ENCODE measurements at regions not wholly inside any gene's neighbourhood (a gene's known extent, or its start where the extent isn't known, plus 50 kb on each side); places are given as distances from the start of the nearest gene placed in this dataset.
A peak's percentile ranks its signal among the peaks of the same experiment; 100 is the strongest.

DNA sequence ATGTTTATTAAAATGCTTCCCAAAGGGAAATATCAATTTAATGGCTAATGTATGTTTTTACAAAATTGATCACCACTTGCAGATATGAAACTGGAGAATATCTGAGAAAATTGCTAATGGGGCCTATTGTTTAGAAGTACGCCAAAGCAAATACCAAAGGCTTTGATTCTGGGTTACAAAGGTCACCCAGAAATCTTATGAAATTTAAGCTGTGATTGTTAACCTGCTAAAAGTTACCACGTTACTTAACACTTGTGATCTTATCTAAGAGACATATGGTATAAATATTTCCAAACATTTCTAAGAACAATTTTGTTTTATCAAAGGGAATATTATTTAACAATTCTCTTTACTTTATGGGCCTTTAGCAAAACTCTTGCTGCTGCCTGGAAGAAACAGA lies 383.3 kb downstream of the TFAP2A start:
- CTCF ChIA-PET, result no interaction called here
- intact Hi-C loops (cut with micrococcal nuclease; ENCODE audit: unreplicated experiment), result loop anchor here (2.0 kb wide), 1 partner anchor 383 kb away; the partner anchor contains the start of gene TFAP2A
- POLR2A ChIA-PET (ENCODE audit: low non-redundant PET), result no interaction called here
- TF ChIP-seq CTCF (conservative IDR thresholded peaks at IDR 0.05; ENCODE audit: low read depth, low read length) (no peak), EZH2 (IDR thresholded peaks at IDR 0.05; ENCODE audit: borderline replicate concordance, low read depth, low read length, poor library complexity, severe bottlenecking) (no peak)
- no peaks in the 10 kb centered on the region for H3K27me3 ChIP-seq (replicated peaks; ENCODE audit: insufficient read depth, low read depth, low read length, poor library complexity)
- H3K9me3 ChIP-seq (ENCODE audit: low read depth, low read length, poor library complexity, severe bottlenecking), result no peaks in the 10 kb centered on the region
- H3K4me3 ChIP-seq (ENCODE audit: low read depth, low read length, poor library complexity, severe bottlenecking), result no peak overlapping the region
- peaks cover 6% of the 10 kb centered on the region for H3K4me1 ChIP-seq (ENCODE audit: insufficient read depth, low read length, poor library complexity, severe bottlenecking)
- DNase-seq (ENCODE audit: low spot score), result no peak
- no peak overlapping the region for H3K27ac ChIP-seq (ENCODE audit: low read depth, low read length, poor library complexity, severe bottlenecking)
- no TSS peak for BruUV-seq (replicated peaks)
- H3K36me3 ChIP-seq (ENCODE audit: insufficient read depth, low read length, poor library complexity, severe bottlenecking), result no peaks in the 10 kb centered on the region

DNA sequence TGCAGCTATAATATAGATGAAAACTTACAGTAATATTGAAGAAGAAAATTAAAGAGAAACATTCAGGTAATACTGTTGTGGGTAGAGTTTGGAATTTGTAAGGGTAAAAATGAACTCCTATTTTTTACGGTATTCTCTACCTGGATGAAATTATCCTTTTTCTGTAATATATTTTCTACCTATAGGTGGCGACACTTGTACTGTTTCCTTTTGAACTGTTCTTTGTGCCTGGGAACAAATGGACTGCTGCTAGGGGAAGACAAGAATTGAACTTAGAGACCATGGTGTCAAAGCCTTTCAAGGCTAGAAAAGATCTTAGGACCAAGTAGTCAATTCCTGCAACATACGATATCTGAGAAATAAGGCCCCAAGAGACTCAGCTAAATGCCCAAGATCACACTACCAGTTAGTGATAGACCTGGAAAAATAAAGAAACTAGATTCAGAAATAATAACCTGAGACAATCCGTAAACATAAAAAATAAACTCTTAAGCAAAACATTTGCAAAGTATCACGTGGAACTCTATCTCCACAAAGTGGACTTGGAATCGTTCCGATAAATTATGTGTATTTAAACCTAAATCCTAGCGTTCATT lies 383.8 kb downstream of the TFAP2A start:
- ChIA-PET POLR2A (ENCODE audit: low non-redundant PET) (no interaction called here), CTCF (no interaction called here)
- H3K4me3 ChIP-seq (ENCODE audit: low read depth, low read length, poor library complexity, severe bottlenecking), result no peak overlapping the region
- no peak overlapping the region for H3K27ac ChIP-seq (ENCODE audit: low read depth, low read length, poor library complexity, severe bottlenecking)
- H3K9me3 ChIP-seq (ENCODE audit: low read depth, low read length, poor library complexity, severe bottlenecking), result no peaks in the 10 kb centered on the region
- H3K36me3 ChIP-seq (ENCODE audit: insufficient read depth, low read length, poor library complexity, severe bottlenecking), result no peaks in the 10 kb centered on the region
- peak; percentile 70 for TF ChIP-seq CTCF (conservative IDR thresholded peaks at IDR 0.05; ENCODE audit: low read depth, low read length)
- no peak for TF ChIP-seq EZH2 (IDR thresholded peaks at IDR 0.05; ENCODE audit: borderline replicate concordance, low read depth, low read length, poor library complexity, severe bottlenecking)
- intact Hi-C loops (cut with micrococcal nuclease; ENCODE audit: unreplicated experiment), result loop anchor here (2.0 kb wide), 1 partner anchor 384 kb away; the partner anchor contains the start of gene TFAP2A
- H3K4me1 ChIP-seq (ENCODE audit: insufficient read depth, low read length, poor library complexity, severe bottlenecking), result peaks cover 6% of the 10 kb centered on the region
- DNase-seq (ENCODE audit: low spot score), result peak; percentile 58
- H3K27me3 ChIP-seq (replicated peaks; ENCODE audit: insufficient read depth, low read depth, low read length, poor library complexity), result no peaks in the 10 kb centered on the region
- no TSS peak for BruUV-seq (replicated peaks)

DNA sequence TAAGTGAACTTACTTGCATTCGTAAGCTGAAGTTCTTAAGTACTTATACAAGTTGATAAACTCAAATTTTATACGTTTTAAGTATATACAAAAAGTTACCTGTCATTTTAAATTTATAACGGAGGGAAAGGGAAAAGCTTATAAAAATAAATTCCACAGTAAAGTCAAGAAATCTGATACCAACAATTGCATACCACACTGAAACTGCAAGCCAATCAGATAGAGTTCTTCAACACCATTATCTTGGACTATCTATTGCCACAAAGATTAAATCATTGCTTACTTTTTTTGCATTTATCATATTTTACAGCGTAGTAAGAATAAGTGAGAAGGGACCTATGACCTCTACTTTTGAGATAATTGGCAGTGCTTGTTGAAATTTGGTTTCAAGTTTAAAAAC lies 386.7 kb downstream of the TFAP2A start:
- Histone ChIP-seq H3K9me3 (ENCODE audit: low read depth, low read length, poor library complexity, severe bottlenecking) (no peaks in the 10 kb centered on the region), H3K27ac (ENCODE audit: low read depth, low read length, poor library complexity, severe bottlenecking) (no peak overlapping the region), H3K4me1 (ENCODE audit: insufficient read depth, low read length, poor library complexity, severe bottlenecking) (peaks cover 4% of the 10 kb centered on the region), H3K4me3 (ENCODE audit: low read depth, low read length, poor library complexity, severe bottlenecking) (no peak overlapping the region), H3K27me3 (replicated peaks; ENCODE audit: insufficient read depth, low read depth, low read length, poor library complexity) (no peaks in the 10 kb centered on the region), H3K36me3 (ENCODE audit: insufficient read depth, low read length, poor library complexity, severe bottlenecking) (no peaks in the 10 kb centered on the region)
- no peak for DNase-seq (ENCODE audit: low spot score)
- POLR2A ChIA-PET (ENCODE audit: low non-redundant PET), result no interaction called here
- no peak for TF ChIP-seq EZH2 (IDR thresholded peaks at IDR 0.05; ENCODE audit: borderline replicate concordance, low read depth, low read length, poor library complexity, severe bottlenecking)
- TF ChIP-seq CTCF (conservative IDR thresholded peaks at IDR 0.05; ENCODE audit: low read depth, low read length), result no peak
- CTCF ChIA-PET, result no interaction called here
- intact Hi-C loops (cut with micrococcal nuclease; ENCODE audit: unreplicated experiment), result no loop called here
- BruUV-seq (replicated peaks), result no TSS peak

Measured in A673 (cell line).